NCI-H345 treated with DMSO at 0.1 percent for 48 hours (cell line): ENCODE measurements at regions not wholly inside any gene's neighbourhood (a gene's known extent, or its start where the extent isn't known, plus 50 kb on each side); places are given as distances from the start of the nearest gene placed in this dataset.
"Not testable (repeated sequence)": the region's sequence is repeated elsewhere in the genome, so short reads cannot be mapped to it uniquely, and the experiment has no call there.

Source experiments
- DNase-seq: peaks from one replicate; lab custom pipeline; 2025; ENCODE audit not compliant: unreplicated experiment; lab: John Stamatoyannopoulos, UW

GRCh38 chr4:171022824-171023230 lies 790.4 kb upstream of the GALNTL6 start:
- DNase-seq = no peak

GRCh38 chr4:171017593-171017992 lies 795.6 kb upstream of the GALNTL6 start:
- DNase-seq = peak; percentile 40

- no peak for DNase-seq
Observed at GRCh38 chr4:171016145-171016544, 797.1 kb upstream of the GALNTL6 start.

GRCh38 chr4:171015441-171015840 lies 797.8 kb upstream of the GALNTL6 start:
- DNase-seq = no peak

GRCh38 chr4:171007618-171008390 lies 805.4 kb upstream of the GALNTL6 start:
- DNase-seq = no peak

GRCh38 chr4:171002246-171002645 lies 811.0 kb upstream of the GALNTL6 start:
- no peak for DNase-seq

- DNase-seq = no peak
Observed at GRCh38 chr4:170990989-170991589, 822.1 kb upstream of the GALNTL6 start.

- no peak for DNase-seq
Observed at GRCh38 chr4:170988446-170988845, 824.8 kb upstream of the GALNTL6 start.

- no peak for DNase-seq
Observed at GRCh38 chr4:170979736-170980135, 833.5 kb upstream of the GALNTL6 start.

GRCh38 chr4:170978990-170979389 lies 834.2 kb upstream of the GALNTL6 start:
- no peak for DNase-seq

GRCh38 chr4:170949084-170949483 lies 859.3 kb upstream of the AADAT start:
- no peak for DNase-seq

- no peak for DNase-seq
Observed at GRCh38 chr4:170940043-170940724, 850.4 kb upstream of the AADAT start.

- no peak for DNase-seq
Observed at GRCh38 chr4:170938588-170938987, 848.8 kb upstream of the AADAT start.

GRCh38 chr4:170931321-170931720 lies 841.6 kb upstream of the AADAT start:
- no peak for DNase-seq

GRCh38 chr4:170888660-170889059 lies 798.9 kb upstream of the AADAT start:
- no peak for DNase-seq

- DNase-seq = no peak
Observed at GRCh38 chr4:170887396-170887795, 797.6 kb upstream of the AADAT start.

GRCh38 chr4:170884969-170885570 lies 795.3 kb upstream of the AADAT start:
- DNase-seq = no peak

- DNase-seq = not testable (repeated sequence)
Observed at GRCh38 chr4:170881646-170882045, 791.9 kb upstream of the AADAT start.

- DNase-seq = no peak
Observed at GRCh38 chr4:170875868-170876267, 786.1 kb upstream of the AADAT start.

- DNase-seq = no peak
Observed at GRCh38 chr4:170872794-170873193, 783.0 kb upstream of the AADAT start.

GRCh38 chr4:170868170-170868569 lies 778.4 kb upstream of the AADAT start:
- DNase-seq = no peak

- no peak for DNase-seq
Observed at GRCh38 chr4:170854097-170854496, 764.3 kb upstream of the AADAT start.
